ENCODE measurements at regions not wholly inside any gene's neighbourhood (a gene's known extent, or its start where the extent isn't known, plus 50 kb on each side); places are given as distances from the start of the nearest gene placed in this dataset.

DNA sequence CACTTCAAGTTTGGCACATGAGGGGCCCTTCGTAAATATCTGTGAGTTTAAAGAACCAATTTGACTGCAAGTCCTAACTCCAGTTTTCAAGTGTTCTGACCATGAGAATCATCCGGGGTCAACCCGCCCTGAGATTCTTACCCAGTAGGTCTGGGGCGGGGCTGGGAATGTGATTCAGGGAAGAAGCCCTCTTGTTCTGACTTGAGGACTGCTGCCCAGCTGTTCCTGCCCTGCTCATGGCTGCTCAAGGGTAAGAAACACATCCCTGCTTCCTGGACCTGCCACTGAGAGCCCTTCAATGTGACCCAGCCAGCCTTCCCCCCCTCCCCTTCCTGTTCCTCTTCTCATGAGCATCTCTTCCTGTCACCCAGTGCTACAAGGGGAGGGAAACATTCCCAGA lies 92.7 kb upstream of the PGRMC2 start:
- no peak for DNase-seq

DNA sequence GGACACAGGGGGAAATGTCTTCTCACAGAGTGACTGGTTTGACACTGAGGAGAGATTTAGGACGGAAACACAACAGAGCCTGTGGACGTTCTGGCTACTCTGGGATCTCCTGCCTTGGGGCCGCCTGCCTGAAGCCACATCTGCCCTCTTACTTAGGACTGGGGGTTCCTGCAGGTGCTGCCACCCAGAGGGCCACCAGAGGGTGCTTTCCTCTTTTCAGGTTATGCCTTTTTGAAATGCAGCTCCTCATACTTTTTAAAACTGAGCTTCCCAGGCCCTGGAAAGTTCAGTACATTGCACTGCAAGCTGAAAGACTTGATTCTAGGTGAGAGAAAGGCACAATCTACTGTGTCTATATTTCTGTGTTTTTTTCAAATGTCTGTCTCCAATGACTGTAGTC lies 92.2 kb upstream of the PGRMC2 start:
- no peak for DNase-seq

DNA sequence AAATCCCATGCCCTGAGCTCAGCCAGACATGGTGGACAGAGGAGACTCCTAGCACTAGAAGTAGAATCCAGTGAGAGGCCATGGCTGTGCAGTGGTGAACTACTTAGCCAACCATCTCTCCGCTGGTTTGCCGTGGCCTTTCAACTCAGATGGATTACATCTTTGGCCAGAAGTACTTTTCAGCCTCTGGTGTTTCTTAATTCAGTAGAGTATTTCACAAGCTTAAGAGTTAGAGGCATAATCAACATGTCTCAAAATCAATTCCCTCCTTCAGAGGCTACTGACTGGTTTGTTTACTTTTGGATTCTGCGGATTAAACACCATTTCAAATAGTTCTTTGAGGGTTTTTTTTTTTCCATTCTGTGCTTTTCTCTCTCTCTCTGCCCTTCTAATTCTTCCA lies 91.1 kb upstream of the PGRMC2 start:
- no peak for DNase-seq

DNA sequence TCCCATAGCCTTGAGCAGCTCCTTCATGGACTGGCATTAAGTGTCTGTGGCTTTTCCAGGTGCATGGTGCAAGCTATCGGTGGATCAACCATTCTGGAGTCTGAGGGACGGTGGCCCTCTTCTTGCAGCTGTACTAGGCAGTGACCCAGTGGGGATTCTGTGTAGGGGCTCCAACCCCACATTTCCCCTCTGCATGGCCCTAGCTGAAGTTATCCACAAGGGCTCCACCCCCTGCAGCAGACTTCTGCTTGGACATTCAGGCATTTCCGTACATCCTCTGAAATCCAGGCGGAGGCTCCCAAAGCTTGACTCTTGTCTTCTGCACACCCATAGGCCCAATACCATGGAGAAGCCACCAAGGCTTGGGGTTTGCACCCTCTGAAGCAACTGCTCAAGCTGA lies 89.3 kb upstream of the PGRMC2 start:
- no peak for DNase-seq

DNA sequence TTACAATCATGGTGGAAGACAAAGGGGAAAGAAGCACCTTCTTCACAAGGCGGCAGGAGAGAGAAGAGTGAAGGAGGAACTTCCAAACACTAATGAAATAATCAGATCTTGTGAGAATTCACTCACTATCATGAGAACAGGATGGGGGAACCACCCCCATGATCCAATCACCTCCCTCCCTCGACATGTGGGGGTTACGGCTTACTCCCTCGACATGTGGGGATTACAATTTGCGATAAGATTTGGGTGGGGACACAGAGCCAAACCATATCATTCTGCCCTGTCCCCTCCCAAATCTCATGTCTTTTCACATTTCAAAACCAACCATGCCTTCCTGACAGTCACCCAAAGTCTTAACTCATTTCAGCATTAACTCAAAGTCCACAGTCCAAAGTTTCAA lies 88.7 kb upstream of the PGRMC2 start:
- no peak for DNase-seq

DNA sequence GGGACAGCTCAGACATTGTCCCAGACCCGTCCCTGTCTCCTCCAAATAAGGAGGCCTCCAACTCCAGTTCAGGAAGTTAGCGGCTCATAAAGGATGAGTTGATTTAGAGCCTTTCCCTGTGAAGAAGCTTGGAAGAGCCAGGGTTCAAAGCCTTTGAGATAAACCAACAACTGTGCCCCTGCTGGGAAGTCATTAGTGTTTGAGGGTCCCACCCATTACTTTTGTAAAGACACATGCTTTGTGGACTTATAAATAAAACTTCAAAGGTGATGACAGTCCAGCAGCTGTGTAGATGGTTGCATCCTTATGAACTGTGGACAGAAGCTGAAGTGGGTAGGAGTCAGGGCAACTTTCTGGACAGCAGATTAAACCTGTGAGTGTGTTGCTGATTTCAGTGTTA lies 86.0 kb upstream of the PGRMC2 start:
- no peak for DNase-seq

DNA sequence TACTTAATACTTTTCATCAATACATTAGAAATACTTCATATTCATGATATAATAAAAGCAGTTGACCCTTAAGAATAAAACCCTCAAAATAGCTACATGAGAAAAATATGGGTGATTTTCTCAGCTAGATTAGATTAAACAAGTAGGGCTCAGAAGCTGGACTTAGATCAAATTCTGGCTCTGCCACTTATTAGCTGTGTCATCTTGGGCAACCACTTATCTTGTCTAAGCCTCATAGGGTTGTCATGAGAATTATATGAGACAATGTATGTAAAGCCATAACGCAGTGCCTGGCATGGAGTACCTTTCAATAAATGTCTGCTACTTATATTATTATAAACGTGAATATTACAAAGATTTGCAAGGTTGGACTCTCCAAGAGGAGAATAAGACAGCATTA lies 84.3 kb upstream of the PGRMC2 start:
- DNase-seq, result no peak

DNA sequence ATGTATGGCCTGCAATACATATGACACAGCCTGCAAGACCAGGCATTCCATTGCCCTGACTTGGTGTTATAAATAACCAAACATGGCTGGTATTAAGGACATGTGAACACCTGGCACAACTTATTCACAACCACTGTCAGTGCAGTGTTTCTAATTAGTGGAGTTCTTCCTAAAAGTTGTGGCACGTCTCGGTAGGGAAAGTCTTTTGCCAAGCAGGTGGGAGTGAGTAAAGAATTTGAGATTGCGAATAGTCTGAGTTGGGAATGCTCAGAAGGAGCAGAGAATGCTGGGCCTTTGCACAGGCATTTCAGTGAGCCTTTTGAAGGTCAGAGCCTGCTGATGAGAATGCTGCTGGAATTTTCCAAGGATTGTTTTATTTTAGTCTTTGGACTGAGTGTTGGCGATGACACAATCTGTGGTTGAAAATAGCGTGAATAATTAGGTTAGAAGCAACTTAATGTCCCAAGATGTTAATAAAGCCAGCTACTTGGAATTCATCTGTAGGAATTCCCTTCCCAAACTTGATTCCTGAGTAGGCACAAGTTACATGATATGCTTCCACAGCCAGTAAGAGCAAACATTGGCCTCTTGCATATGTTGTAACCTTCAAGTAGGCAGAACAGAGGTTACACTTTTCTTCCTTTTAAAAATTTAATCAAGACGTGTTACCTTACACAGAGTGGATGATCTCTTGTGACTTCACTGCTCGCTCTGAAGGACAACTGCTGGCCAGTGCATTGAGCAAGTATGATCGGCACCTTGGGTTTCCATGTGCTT lies 83.6 kb upstream of the PGRMC2 start:
- DNase-seq, result no peak

DNA sequence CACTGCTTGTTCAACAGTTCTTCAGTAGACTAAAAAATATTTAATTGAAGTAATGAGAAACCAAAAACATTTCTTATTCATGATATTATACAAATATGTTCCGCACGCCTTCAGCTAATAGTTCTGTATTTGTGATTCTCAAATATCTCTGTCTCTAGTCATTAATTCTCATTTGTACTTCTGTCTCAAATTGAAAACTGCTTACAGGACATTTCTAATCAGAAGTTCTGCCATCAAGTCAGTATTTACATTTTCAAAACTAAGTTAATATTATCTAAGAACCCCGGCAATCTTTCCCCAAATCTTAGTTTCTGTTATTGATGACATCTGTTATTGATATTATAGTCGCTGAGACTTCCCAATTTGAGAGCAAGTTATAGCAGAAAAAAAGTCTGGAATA lies 78.6 kb upstream of the PGRMC2 start:
- no peak for DNase-seq

DNA sequence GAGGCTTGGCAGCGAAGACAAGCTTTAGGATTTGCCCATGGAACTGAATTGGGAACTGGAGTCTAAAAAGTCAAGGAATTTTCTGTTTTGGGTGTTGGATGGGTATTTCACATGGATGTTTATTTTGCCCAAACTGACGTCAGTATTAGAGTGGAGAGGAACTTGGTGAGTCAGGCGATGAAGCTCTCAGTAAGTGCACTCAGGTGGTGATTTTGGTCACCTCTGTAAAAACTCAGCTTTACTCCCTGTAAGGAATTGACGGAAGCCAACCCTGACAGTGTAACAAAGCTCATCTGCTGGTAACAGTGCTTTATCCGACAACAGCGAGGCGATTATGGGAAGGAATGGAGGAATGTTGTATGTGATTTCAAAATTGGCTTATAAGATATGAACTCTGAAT lies 77.0 kb upstream of the PGRMC2 start:
- no peak for DNase-seq

DNA sequence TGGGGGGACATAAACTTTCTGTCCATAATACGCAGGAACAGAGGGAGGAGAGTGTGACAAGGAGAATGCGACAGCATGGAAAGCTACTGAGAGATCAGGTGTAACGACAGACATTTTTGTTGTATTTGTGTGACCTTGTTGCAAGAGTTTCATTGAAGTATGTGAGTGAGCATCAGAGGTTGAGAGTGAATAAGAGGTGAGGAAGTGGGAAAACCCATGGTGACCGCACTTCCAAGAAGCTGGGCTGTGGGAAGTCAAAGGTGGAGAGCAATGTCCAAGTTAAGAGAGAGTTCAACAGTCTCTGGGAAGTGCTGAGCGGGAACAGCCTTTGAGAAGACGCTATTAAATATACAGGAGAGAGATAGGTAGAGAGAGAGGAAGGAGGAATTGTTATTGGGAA lies 76.4 kb upstream of the PGRMC2 start:
- no peak for DNase-seq

DNA sequence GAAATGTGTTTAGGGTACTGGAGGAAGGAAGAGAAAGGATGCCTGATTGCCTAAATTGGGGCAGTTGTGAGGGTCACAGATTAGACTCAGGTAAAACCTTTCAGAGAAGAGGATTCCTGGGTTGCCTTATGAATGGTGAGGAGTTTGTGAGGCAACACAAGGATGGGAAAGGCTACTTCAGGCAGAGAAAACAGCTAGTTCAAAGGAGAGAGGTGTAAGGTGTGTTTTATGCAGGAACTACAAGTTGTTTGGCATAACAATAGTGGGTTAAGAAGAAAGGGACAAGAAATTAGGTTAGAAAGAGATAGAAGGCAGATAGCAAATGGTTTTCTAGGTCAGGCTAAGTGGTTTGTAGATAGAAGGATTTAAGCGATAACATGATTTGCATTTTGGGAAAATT lies 75.1 kb upstream of the PGRMC2 start:
- DNase-seq, result no peak

DNA sequence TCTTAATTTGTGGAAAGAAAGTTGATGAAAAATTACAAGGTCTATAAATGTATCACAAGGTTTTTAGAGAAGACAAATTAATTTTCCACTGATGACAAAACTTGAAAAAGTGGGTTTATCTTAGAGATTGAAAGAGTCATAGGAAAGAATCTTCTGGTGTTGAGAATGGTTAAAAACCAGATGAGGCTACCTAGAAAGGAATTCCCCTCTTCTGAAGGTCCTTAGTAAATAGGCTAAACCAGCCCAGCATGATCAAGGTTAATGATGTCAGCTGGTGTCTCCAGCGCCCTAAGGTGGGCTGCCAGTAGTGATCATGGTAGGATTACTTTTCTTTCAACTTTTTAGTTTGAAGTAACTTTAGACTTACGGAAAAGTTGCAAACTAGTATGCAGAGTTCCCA lies 71.8 kb upstream of the PGRMC2 start:
- DNase-seq, result no peak

DNA sequence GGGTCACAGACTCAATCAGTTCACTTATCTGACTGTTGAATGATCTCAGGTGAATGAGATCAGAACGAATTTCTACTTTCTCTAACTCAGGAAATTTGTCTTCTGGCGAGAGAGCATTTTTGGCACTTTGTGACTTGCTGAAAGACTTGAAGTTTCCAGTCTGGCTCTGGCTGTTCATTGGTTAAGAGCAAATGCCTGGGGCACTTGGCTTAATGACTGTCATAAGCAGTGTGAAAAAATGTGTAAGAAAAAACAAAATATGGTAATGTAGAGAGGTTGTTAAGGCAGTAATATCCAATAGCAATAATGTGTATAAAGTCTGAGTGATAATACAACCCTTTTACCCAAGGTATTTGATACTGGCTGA lies 71.3 kb upstream of the PGRMC2 start:
- DNase-seq, result no peak

DNA sequence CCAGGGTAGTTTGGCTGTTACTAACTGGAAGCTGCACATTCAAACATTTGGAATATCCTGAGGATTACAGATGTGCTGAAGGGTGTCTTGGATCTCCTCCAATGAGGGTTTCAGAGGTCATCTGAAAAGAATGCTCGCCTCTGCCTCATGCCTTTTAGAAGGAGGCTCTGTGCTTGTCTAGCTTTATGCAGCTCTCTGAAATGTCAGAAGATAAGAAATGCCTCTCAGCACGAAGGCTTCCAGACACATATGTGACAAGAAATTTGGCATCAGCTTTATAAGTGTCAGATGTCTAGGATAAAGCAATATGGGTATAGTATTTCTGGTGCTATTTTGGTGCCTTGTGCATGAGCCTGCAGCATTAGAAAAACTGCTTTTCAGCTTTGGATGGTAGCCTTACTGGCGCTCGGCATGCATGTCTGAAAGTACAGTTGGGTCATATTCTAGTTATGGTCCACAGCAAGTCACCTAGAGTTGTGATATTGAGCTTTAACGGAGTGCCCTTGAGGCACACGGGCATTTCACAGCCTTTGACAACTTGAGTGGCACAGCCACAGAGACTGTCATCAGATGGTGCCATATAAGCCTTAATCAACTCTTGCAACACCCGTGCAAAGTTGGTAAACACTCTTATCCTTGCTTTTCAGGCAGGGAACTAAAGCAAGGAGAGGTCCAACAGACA lies 70.8 kb upstream of the PGRMC2 start:
- no peak for DNase-seq

DNA sequence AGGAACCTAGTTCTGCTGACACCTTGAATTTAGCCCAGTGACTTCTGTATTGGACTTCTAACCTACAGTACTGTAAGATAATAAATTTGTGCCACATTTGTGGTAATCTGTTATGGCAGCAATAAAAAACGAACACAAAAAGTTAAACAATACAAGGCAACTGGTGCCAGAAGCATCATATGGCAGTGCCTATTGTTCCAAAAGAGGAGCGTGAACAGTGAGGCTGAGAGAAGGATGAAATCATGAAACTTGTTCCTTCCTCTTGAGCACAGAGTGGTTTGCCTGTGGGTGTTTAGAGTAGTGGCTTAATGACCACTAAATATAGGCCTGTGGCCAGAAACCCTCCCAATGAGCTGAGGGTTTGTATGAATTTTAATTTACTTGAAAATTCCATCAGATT lies 69.7 kb upstream of the PGRMC2 start:
- DNase-seq, result no peak

DNA sequence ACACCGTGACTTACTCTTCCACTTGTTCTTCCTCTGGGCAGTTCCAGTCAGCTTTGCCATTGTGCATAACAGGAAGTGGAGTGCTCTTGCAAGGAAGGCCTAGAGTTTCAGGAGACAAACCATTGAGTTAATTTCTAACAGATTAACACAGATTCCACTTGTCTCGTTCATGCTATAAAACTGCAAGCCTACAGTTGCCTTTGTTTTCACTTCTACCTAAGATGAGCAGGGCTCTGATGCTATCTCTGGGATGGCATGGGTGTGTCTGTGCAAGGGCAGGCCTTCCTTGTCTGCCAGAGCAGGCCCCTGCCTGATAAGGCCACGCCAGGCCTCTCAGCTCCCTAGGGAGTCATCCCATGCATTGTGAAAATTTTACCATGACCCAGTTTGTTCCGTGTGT lies 67.7 kb upstream of the PGRMC2 start:
- no peak for DNase-seq

DNA sequence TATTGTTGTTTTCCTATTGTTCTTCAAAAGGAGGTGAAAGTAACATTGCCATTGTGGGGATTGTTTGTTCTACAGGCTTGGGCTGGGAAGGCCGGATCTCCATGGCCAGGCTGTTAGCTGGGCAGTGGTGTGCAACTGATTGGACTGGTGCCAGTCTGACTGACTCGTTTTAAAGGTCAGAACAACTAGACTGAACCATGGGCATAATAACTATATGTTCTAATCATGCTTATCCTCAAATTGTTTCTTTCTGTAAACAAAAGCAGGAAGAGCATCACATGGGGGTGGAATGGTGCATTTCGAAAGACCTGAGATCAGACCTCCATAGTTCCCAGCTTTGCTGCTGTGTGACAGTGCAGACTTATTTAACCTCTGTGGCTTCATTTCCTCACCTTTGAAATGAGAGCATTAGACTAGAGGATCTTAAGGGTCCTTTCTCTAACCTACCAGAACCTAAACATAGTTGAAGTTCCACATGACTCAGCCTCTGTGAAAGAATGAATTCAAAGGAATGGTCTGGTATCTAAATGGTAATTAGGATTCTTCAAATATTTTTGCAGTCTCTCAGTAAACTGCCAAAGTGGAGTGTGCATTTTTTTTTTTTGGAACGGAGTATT lies 66.7 kb upstream of the PGRMC2 start:
- no peak for DNase-seq

DNA sequence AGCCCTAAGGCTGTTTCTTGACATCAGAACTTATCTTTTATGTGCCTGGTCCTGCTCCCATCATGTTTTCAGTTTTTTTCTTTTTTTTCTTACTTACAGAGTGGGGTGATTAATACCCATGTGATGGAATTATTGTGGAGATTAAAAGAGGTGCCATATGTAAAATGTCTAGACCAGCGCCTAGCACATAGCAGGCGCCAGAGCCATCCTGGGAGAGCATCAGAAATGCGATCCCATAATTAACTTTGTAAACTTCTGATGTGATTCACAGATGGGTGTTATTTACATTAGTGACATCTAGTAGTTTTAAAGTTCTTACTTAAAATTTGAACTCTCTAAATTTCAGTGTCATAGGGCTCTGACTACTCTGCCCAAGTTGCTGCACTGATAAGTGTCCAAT lies 66.2 kb upstream of the PGRMC2 start:
- DNase-seq, result no peak

DNA sequence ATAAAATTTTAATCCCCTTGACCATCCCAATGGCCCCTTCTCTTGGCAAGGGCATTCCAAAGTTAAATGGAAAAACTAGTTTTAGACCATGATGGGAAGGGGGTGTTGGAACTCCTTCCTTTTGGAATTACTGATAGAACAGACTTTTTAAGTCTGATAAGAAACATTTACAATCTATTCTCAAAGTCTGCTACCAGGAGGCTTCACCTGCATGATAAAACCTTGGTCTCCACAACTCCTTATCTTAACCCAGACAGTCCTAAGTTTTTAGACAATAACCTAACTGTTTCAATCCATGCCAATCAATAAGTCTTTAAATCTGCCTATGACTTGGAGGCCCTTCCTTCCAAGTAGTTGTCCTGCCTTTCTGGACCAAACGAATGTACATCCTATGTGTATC lies 63.9 kb upstream of the PGRMC2 start:
- no peak for DNase-seq

DNA sequence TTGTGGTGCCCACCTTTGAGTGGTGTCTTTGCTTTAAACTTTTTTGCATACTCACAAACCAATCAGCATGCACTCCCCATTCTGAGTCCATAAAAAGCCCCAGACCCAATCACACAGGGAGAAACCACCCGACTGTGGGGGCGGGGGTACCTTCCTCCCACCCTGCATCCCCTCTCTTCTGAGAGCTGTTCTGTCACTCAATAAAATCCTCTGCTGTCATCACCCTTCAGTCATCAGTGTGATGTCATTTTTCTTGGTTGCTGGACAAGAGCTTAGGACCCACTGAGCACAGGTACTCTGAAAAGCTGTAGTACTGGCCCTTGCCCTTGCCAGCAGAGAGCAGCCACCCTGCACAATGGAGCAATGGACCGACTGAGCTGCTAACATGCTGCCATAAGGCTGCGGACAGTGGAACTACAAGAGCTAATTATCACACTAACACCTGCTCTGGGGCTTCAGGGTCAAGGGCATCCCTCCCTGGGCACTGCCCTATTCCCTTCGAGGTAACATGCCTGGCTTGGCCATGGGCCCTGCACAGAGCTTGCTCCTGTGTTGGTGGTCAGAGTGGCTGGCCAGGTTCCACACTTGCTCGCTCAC lies 62.9 kb upstream of the PGRMC2 start:
- no peak for DNase-seq

DNA sequence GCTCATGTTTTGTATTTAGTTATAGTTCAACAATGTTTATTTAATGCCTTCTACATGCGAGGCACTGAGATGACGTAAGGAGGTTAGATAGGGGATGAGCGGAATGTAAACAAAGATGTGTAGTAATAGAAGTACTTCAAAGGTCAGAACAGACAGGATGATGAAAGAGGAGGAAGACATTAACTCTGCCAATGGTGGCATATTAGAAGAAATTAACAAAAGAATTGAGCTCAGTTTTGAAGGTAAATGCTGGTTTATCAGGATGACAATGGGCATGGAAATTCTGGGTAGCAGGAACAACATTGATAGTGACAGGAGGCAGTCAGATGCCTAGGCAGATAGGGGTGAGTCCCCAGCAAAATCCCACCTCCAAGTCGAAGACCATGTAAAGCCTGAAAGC lies 62.3 kb upstream of the PGRMC2 start:
- no peak for DNase-seq

DNA sequence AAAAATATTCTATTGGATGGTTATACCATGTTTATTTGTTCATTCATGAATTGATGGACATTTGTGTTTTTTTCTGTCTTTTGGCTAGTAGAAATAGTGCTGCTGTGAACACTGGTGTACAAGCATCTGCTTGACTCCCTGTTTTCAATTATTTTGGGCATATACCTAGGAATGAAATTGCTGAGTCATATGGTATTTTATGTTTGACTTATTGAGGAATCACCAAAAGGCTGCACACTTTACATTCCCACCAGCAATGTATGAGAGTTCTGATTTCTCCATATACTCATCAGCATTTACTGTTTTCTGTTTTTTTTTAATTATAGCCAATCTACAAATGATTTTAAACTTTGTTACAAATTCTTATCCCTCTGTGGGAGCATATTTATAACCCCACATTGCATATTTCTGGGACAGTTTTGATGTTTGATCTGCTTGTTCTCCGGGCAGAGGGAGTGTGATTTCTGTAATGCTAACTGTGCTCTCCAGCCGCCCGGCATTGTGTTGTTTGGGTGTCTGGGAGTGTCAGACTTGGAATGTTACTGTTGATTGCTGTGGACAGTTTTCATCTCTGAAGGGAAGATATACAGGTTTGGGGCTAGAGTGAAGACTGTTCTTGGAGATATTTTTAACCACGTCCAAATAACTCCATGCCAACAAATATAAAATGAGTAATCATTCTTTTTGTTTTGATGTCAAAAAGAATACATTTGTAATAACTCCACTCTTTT lies 60.5 kb upstream of the PGRMC2 start:
- no peak for DNase-seq
